ENCODE measurements at regions not wholly inside any gene's neighbourhood (a gene's known extent, or its start where the extent isn't known, plus 50 kb on each side); places are given as distances from the start of the nearest gene placed in this dataset.

- Histone ChIP-seq H3K27me3 (replicated peaks in 1 of 2; ENCODE audit: control insufficient read depth in 2 of 2, extremely low read depth in 1 of 2, insufficient read depth in 2 of 2, low read length in 1 of 2) (no peaks in the 10 kb centered on the region), H3K9me3 (no peaks in the 10 kb centered on the region), H3K4me1 (ENCODE audit: control insufficient read depth in 1 of 2, extremely low read depth in 1 of 2, insufficient read depth in 2 of 2, low read length in 2 of 2) (no peaks in the 10 kb centered on the region), H3K4me3 (ENCODE audit: control insufficient read depth in 1 of 2, extremely low read depth in 1 of 2, low read length in 1 of 2) (no peak overlapping the region), H3K36me3 (ENCODE audit: control insufficient read depth in 2 of 2, extremely low read depth in 1 of 2, insufficient read depth in 1 of 2, low read length in 1 of 2) (no peaks in the 10 kb centered on the region), H3K27ac (ENCODE audit: low read length) (no peak overlapping the region)
- ATAC-seq (replicated peaks in 1 of 4) (no peak), DNase-seq (no peak)
- no peaks in the 10 kb centered on the region for H3K4me1 Mint-ChIP-seq
- no peak overlapping the region for H3K4me3 Mint-ChIP-seq
- H3K27me3 Mint-ChIP-seq = peaks cover 0 to 4% of the 10 kb centered on the region in 2 donors
- no peak overlapping the region for H3K27ac Mint-ChIP-seq
- POLR2A ChIA-PET = interaction anchor here in 1 of 2 donors (0.6 kb wide), 1 partner anchor 266 kb away, joined by 3 read pairs; no protein-coding TSS in a partner anchor
- no peaks in the 10 kb centered on the region for H3K36me3 Mint-ChIP-seq
- WGBS (ENCODE audit: insufficient coverage) = 84% methylated on average over 9 of the region's 11 CpGs
- CTCF ChIA-PET = no interaction called here
- H3K9me3 Mint-ChIP-seq = peaks cover 0 to 9% (median 9%) of the 10 kb centered on the region in 3 donors
Observed at GRCh38 chr5:8332666-8333445, 463.9 kb downstream of the MTRR start.

- Mint-ChIP-seq H3K9me3 (peaks cover 0 to 8% (median 4%) of the 10 kb centered on the region in 3 donors), H3K27ac (no peak overlapping the region), H3K36me3 (no peaks in the 10 kb centered on the region), H3K27me3 (peaks cover 0 to 4% of the 10 kb centered on the region in 2 donors), H3K4me1 (no peaks in the 10 kb centered on the region), H3K4me3 (no peak overlapping the region)
- H3K36me3 ChIP-seq (ENCODE audit: control insufficient read depth in 2 of 2, extremely low read depth in 1 of 2, insufficient read depth in 1 of 2, low read length in 1 of 2) = no peaks in the 10 kb centered on the region
- H3K9me3 ChIP-seq = no peaks in the 10 kb centered on the region
- no peak overlapping the region for H3K27ac ChIP-seq (ENCODE audit: low read length)
- no peaks in the 10 kb centered on the region for H3K4me1 ChIP-seq (ENCODE audit: control insufficient read depth in 1 of 2, extremely low read depth in 1 of 2, insufficient read depth in 2 of 2, low read length in 2 of 2)
- whole genome bisulfite sequencing (ENCODE audit: insufficient coverage) = 60% methylated on average over 4 of the region's 5 CpGs
- CTCF ChIA-PET = no interaction called here
- no peak overlapping the region for H3K4me3 ChIP-seq (ENCODE audit: control insufficient read depth in 1 of 2, extremely low read depth in 1 of 2, low read length in 1 of 2)
- POLR2A ChIA-PET = no interaction called here
- no peaks in the 10 kb centered on the region for H3K27me3 ChIP-seq (replicated peaks in 1 of 2; ENCODE audit: control insufficient read depth in 2 of 2, extremely low read depth in 1 of 2, insufficient read depth in 2 of 2, low read length in 1 of 2)
- no peak for DNase-seq
- ATAC-seq (replicated peaks in 1 of 4) = no peak
Observed at GRCh38 chr5:8333485-8333884, 464.5 kb downstream of the MTRR start.

GRCh38 chr5:8333977-8334376 is 465.0 kb downstream of the MTRR start:
- no peaks in the 10 kb centered on the region for H3K9me3 ChIP-seq
- Mint-ChIP-seq H3K4me3 (no peak overlapping the region), H3K27ac (no peak overlapping the region), H3K36me3 (no peaks in the 10 kb centered on the region), H3K4me1 (no peaks in the 10 kb centered on the region), H3K9me3 (peaks cover 0 to 8% (median 4%) of the 10 kb centered on the region in 3 donors), H3K27me3 (peaks cover 0 to 4% of the 10 kb centered on the region in 2 donors)
- no peaks in the 10 kb centered on the region for H3K36me3 ChIP-seq (ENCODE audit: control insufficient read depth in 2 of 2, extremely low read depth in 1 of 2, insufficient read depth in 1 of 2, low read length in 1 of 2)
- H3K27me3 ChIP-seq (replicated peaks in 1 of 2; ENCODE audit: control insufficient read depth in 2 of 2, extremely low read depth in 1 of 2, insufficient read depth in 2 of 2, low read length in 1 of 2) = no peaks in the 10 kb centered on the region
- no peak overlapping the region for H3K27ac ChIP-seq (ENCODE audit: low read length)
- CTCF ChIA-PET = no interaction called here
- POLR2A ChIA-PET = no interaction called here
- no peaks in the 10 kb centered on the region for H3K4me1 ChIP-seq (ENCODE audit: control insufficient read depth in 1 of 2, extremely low read depth in 1 of 2, insufficient read depth in 2 of 2, low read length in 2 of 2)
- no peak for ATAC-seq (replicated peaks in 1 of 4)
- DNase-seq = no peak
- H3K4me3 ChIP-seq (ENCODE audit: control insufficient read depth in 1 of 2, extremely low read depth in 1 of 2, low read length in 1 of 2) = no peak overlapping the region
- WGBS (ENCODE audit: insufficient coverage) = no CpG with 5 or more reads among the region's 1 CpG

- H3K27ac Mint-ChIP-seq = no peak overlapping the region
- H3K27me3 Mint-ChIP-seq = no peaks in the 10 kb centered on the region
- no peaks in the 10 kb centered on the region for H3K27me3 ChIP-seq (replicated peaks in 1 of 2; ENCODE audit: control insufficient read depth in 2 of 2, extremely low read depth in 1 of 2, insufficient read depth in 2 of 2, low read length in 1 of 2)
- 62% methylated on average over 3 of the region's 3 CpGs for WGBS (ENCODE audit: insufficient coverage)
- no peak overlapping the region for H3K27ac ChIP-seq (ENCODE audit: low read length)
- no peaks in the 10 kb centered on the region for H3K36me3 ChIP-seq (ENCODE audit: control insufficient read depth in 2 of 2, extremely low read depth in 1 of 2, insufficient read depth in 1 of 2, low read length in 1 of 2)
- CTCF ChIA-PET = no interaction called here
- POLR2A ChIA-PET = no interaction called here
- no peaks in the 10 kb centered on the region for H3K4me1 Mint-ChIP-seq
- H3K36me3 Mint-ChIP-seq = no peaks in the 10 kb centered on the region
- no peaks in the 10 kb centered on the region for H3K4me1 ChIP-seq (ENCODE audit: control insufficient read depth in 1 of 2, extremely low read depth in 1 of 2, insufficient read depth in 2 of 2, low read length in 2 of 2)
- H3K9me3 Mint-ChIP-seq = peaks cover under 1 to 16% (median 7%) of the 10 kb centered on the region in 3 donors
- no peak overlapping the region for H3K4me3 Mint-ChIP-seq
- no peak for DNase-seq
- H3K4me3 ChIP-seq (ENCODE audit: control insufficient read depth in 1 of 2, extremely low read depth in 1 of 2, low read length in 1 of 2) = no peak overlapping the region
- no peak for ATAC-seq (replicated peaks in 1 of 4)
- H3K9me3 ChIP-seq = no peaks in the 10 kb centered on the region
Observed at GRCh38 chr5:8340261-8340660, 471.3 kb downstream of the MTRR start.

GRCh38 chr5:8340739-8341344 is 471.9 kb downstream of the MTRR start:
- Mint-ChIP-seq H3K4me3 (no peak overlapping the region), H3K27ac (no peak overlapping the region), H3K27me3 (no peaks in the 10 kb centered on the region), H3K9me3 (peaks cover 3 to 22% (median 5%) of the 10 kb centered on the region in 3 donors), H3K4me1 (no peaks in the 10 kb centered on the region), H3K36me3 (no peaks in the 10 kb centered on the region)
- ChIA-PET POLR2A (no interaction called here), CTCF (no interaction called here)
- Histone ChIP-seq H3K4me1 (ENCODE audit: control insufficient read depth in 1 of 2, extremely low read depth in 1 of 2, insufficient read depth in 2 of 2, low read length in 2 of 2) (no peaks in the 10 kb centered on the region), H3K27me3 (replicated peaks in 1 of 2; ENCODE audit: control insufficient read depth in 2 of 2, extremely low read depth in 1 of 2, insufficient read depth in 2 of 2, low read length in 1 of 2) (no peaks in the 10 kb centered on the region), H3K4me3 (ENCODE audit: control insufficient read depth in 1 of 2, extremely low read depth in 1 of 2, low read length in 1 of 2) (no peak overlapping the region), H3K36me3 (ENCODE audit: control insufficient read depth in 2 of 2, extremely low read depth in 1 of 2, insufficient read depth in 1 of 2, low read length in 1 of 2) (no peaks in the 10 kb centered on the region), H3K9me3 (no peaks in the 10 kb centered on the region), H3K27ac (ENCODE audit: low read length) (no peak overlapping the region)
- ATAC-seq (replicated peaks in 1 of 4) (no peak), DNase-seq (no peak)
- no CpG with 5 or more reads among the region's 1 CpG for WGBS (ENCODE audit: insufficient coverage)

- no peak overlapping the region for H3K27ac Mint-ChIP-seq
- ChIA-PET CTCF (interaction anchor here in 1 of 2 donors (0.6 kb wide), 1 partner anchor 23 kb away, joined by 6 read pairs; no protein-coding TSS in a partner anchor), POLR2A (no interaction called here)
- H3K4me3 ChIP-seq (ENCODE audit: control insufficient read depth in 1 of 2, extremely low read depth in 1 of 2, low read length in 1 of 2) = no peak overlapping the region
- ATAC-seq (replicated peaks in 1 of 4) (no peak), DNase-seq (no peak)
- peaks cover 3 to 24% (median 4%) of the 10 kb centered on the region in 3 donors for H3K9me3 Mint-ChIP-seq
- no peak overlapping the region for H3K27ac ChIP-seq (ENCODE audit: low read length)
- H3K36me3 Mint-ChIP-seq = no peaks in the 10 kb centered on the region
- no peaks in the 10 kb centered on the region for H3K4me1 Mint-ChIP-seq
- H3K27me3 Mint-ChIP-seq = no peaks in the 10 kb centered on the region
- no peak overlapping the region for H3K4me3 Mint-ChIP-seq
- no peaks in the 10 kb centered on the region for H3K4me1 ChIP-seq (ENCODE audit: control insufficient read depth in 1 of 2, extremely low read depth in 1 of 2, insufficient read depth in 2 of 2, low read length in 2 of 2)
- no peaks in the 10 kb centered on the region for H3K27me3 ChIP-seq (replicated peaks in 1 of 2; ENCODE audit: control insufficient read depth in 2 of 2, extremely low read depth in 1 of 2, insufficient read depth in 2 of 2, low read length in 1 of 2)
- H3K9me3 ChIP-seq = no peaks in the 10 kb centered on the region
- H3K36me3 ChIP-seq (ENCODE audit: control insufficient read depth in 2 of 2, extremely low read depth in 1 of 2, insufficient read depth in 1 of 2, low read length in 1 of 2) = no peaks in the 10 kb centered on the region
- WGBS (ENCODE audit: insufficient coverage) = 58% methylated on average over 2 of the region's 4 CpGs
Observed at GRCh38 chr5:8341406-8341805, 472.5 kb downstream of the MTRR start.
